ENCODE measurements at regions not wholly inside any gene's neighbourhood (a gene's known extent, or its start where the extent isn't known, plus 50 kb on each side); places are given as distances from the start of the nearest gene placed in this dataset.

DNA sequence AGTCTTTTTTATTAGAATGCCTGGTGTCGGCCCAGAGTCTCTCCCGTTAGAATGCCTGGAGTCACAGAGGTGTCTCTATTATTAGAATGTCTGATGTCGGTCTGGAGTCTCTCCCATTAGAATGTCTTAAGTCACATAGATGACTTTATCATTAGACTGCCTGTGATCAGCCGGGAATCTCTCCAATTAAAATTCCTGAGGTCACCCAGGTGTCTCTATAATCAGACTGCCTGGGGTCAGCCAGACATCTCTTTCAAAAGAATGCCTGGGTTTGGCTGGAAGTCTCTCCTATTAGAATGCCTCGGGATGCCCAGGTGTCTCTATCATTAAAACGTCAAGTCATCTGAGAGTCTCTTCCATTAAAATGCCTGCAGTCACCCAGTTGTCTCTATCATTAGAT is 1493.9 kb downstream of the UQCRFS1 start:
- TF ChIP-seq, protein P1, sequence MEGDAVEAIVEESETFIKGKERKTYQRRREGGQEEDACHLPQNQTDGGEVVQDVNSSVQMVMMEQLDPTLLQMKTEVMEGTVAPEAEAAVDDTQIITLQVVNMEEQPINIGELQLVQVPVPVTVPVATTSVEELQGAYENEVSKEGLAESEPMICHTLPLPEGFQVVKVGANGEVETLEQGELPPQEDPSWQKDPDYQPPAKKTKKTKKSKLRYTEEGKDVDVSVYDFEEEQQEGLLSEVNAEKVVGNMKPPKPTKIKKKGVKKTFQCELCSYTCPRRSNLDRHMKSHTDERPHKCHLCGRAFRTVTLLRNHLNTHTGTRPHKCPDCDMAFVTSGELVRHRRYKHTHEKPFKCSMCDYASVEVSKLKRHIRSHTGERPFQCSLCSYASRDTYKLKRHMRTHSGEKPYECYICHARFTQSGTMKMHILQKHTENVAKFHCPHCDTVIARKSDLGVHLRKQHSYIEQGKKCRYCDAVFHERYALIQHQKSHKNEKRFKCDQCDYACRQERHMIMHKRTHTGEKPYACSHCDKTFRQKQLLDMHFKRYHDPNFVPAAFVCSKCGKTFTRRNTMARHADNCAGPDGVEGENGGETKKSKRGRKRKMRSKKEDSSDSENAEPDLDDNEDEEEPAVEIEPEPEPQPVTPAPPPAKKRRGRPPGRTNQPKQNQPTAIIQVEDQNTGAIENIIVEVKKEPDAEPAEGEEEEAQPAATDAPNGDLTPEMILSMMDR (IDR thresholded peaks at IDR 0.05): no peak

DNA sequence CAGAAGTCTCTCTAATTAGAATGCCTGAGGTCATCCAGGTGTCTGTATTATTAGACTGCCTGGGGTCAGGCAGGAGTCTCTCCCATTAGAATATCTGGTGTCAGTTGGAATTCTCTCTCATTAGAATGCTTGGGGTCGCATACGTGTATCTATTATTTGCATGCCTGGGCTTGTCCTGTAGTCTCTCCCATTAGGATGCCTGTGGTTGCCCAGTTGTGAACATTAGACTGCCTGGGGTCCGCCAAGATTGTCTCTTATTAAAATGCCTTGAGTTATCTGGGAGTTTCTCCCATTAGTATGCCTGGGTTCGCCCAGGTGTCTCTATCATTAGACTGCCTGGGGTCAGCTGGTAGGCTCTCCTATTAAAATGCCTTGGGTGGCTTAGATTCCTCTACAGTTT is 1494.7 kb downstream of the UQCRFS1 start:
- TF ChIP-seq, protein P1 (IDR thresholded peaks at IDR 0.05): no peak

DNA sequence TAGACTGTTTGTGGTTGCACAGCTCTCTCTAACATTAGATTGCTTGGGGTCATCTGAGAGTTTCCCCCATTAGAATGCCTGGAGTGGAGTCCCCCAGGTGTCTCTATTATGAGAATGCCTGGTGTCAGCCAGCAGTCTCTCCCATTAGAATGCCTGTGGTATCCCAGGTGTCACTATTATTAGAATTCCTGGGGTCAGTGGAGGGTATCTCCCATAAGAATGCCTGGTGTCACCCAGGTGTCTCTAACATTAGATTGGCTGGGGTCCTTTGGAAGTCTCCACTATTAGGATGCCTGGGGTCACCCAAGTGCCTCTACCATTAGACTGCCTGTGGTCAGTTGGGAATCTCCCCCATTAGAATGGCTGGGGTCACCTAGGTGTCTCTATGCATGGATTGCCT is 1495.1 kb downstream of the UQCRFS1 start:
- TF ChIP-seq, protein P1 (IDR thresholded peaks at IDR 0.05): no peak

DNA sequence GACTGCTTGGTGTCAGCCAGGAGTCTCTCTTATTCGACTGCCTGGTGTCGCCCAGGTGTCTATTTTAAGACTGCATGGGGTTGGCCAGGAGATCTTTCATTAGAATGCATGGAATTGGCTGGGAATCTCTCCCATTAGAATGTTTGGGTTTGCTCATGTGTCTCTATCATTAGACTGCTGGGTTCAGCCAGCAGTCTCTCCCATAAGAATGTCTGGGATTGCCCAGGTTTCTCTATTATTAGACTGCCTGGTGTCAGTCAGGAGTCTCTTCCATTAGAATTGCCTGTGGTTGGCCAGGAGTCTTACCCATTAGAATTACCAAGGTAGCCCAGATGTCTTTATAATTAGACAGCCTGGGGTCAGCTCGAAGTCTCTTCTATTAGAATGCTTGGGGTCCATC is 1496.0 kb downstream of the UQCRFS1 start:
- TF ChIP-seq, protein P1 (IDR thresholded peaks at IDR 0.05): no peak

DNA sequence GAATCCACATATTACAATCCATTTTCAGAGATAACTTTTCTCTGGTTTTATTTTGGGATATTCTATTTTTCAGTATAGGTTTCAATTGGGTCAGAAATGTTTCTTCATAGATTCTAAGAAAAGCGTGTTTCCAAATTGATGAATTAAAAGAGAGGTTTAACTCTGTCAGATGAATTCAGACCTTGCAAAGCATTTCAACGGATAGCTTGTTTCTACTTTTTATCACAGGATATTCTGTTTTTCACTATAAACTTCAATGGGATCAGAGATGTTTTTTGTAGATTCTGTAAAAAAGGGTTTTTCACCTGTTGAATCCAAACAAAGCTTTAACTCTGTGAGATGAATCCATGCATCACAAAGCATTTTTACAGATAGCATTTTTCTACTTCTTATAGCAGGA is 1498.1 kb downstream of the UQCRFS1 start:
- TF ChIP-seq, protein P1 (IDR thresholded peaks at IDR 0.05): no peak

DNA sequence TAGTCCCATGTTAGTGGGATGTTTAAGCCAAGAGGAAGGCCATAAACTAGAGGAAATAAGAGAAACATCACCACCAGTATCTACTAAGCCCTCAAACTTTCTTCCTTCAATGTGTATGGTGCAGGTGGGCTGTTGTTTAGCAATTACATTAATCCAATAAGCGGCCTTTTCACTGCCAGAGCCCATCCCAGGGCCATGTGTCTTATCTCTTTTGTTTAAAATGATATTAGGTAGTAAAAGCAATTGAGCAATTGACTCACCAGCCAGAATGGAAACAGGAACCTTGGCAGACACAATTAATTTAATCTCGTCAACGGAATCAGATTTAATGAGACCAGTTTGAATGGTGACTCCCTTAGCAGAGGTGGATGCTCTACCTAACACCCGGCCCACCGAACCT is 1503.5 kb downstream of the UQCRFS1 start:
- TF ChIP-seq, protein P1 (IDR thresholded peaks at IDR 0.05): no peak

DNA sequence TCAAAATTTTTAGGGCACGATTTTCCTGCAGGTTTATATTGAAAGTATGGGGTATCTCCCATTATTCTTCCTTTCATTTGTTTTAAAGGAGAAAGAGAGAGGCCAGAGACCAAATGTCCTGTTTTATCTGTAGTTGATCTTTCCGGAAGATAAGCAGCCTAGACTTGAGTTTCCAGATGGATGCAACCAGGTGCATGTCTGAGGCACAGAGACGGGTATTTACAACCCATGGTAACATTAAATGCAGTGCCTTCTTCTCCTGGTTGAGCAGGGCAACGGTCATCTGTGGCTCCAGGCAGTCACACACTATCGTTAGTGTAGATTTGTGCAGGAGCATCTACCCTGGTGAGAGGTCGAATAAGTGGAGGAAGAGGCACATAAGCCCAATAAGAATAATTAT is 1507.1 kb downstream of the UQCRFS1 start:
- TF ChIP-seq, protein P1 (IDR thresholded peaks at IDR 0.05): no peak

DNA sequence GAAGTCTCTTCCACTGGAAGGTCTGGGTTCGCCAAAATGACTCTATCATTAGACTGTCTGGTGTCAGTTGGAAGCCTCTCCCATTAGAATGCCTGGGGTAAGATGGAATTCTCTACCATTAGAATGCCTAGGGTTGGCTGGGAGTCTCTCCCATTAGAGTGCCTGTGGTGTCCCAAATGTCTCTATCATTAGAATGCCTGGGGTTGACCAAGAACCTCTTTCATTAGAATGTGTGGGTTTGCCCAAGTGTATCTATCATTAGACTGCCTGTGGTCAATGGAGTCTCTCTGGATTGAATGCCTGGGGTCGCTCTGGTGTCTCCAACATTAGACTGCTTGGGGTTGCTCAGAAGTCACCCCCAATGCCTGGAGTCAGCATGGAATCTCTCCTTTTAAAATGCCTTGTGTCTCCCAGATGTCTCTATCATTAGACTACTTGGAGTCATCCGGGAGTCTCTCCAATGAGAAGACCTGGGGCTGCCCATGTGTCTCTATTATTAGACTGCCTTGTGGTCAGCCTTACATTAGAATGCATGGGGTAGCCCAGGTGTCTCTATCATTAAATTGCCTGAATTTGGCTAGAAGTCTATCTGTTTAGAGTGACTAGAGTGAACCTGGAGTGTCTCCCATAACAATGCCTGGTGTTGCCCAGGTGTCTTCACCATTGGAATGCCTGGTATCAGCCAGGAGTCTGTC is 1518.4 kb downstream of the UQCRFS1 start:
- TF ChIP-seq, protein P1 (IDR thresholded peaks at IDR 0.05): no peak

Measured in LNCAP (cell line).